Neuron (in vitro differentiated cells): ENCODE measurements at regions not wholly inside any gene's neighbourhood (a gene's known extent, or its start where the extent isn't known, plus 50 kb on each side); places are given as distances from the start of the nearest gene placed in this dataset.

ENCODE experiments used
- H2AFZ ChIP-seq: one replicate; pipeline ENCODE4 v1.6.1; 2013; ENCODE audit warnings: low read depth, mild to moderate bottlenecking, inconsistent platforms, low read length, moderate library complexity
- H3K27me3 ChIP-seq: one replicate; pipeline ENCODE4 v1.6.1; 2013; ENCODE audit warnings: low read length; ENCODE audit not compliant: insufficient read depth
- H3K36me3 ChIP-seq: one replicate; pipeline ENCODE4 v1.6.1; 2013; ENCODE audit warnings: low read length; ENCODE audit not compliant: insufficient read depth
- H3K4me1 ChIP-seq: one replicate; pipeline ENCODE4 v1.6.1; 2013; ENCODE audit warnings: low read length; ENCODE audit not compliant: insufficient read depth
- H3K4me3 ChIP-seq: 2 replicates; pipeline ENCODE4 v1.5.1; 2013; ENCODE audit warnings: mild to moderate bottlenecking, low read length, moderate library complexity
- H3K9me3 ChIP-seq: one replicate; pipeline ENCODE4 v1.6.1; 2013; ENCODE audit warnings: low read length

GRCh38 chr12:92625639-92626310, 77.0 kb upstream of the PLEKHG7 start:
- no peaks in the 10 kb centered on the region for H3K9me3 ChIP-seq
- H3K4me1 ChIP-seq, result no peaks in the 10 kb centered on the region
- no peak overlapping the region for H2AFZ ChIP-seq
- no peaks in the 10 kb centered on the region for H3K27me3 ChIP-seq
- no peak overlapping the region for H3K4me3 ChIP-seq
- H3K36me3 ChIP-seq, result no peaks in the 10 kb centered on the region

DNA sequence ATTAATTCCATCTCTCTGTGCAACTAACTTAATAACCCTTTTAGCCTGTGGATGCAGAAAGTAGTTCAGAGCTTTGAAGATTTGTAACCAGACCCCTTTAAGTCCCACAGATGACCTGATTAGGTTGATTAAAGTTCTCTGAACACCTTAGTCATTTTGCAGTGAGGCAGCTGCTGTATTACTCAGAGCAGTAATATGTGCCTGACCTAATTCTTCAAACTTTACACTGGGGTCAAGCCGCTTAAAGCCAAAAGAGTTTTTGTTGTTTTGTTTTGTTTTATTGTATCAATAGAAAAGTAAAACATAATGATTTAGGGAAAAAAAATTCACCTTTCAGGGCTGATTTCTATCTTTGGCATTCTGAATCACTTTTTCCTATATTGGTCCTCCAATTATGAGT, 78.6 kb upstream of the PLEKHG7 start:
- H3K36me3 ChIP-seq, result no peaks in the 10 kb centered on the region
- no peak overlapping the region for H3K4me3 ChIP-seq
- no peaks in the 10 kb centered on the region for H3K4me1 ChIP-seq
- no peak overlapping the region for H2AFZ ChIP-seq
- H3K27me3 ChIP-seq, result no peaks in the 10 kb centered on the region
- H3K9me3 ChIP-seq, result no peaks in the 10 kb centered on the region

GRCh38 chr12:92623386-92623785, 79.4 kb upstream of the PLEKHG7 start:
- Histone ChIP-seq H3K4me1 (no peaks in the 10 kb centered on the region), H2AFZ (no peak overlapping the region), H3K27me3 (no peaks in the 10 kb centered on the region), H3K9me3 (no peaks in the 10 kb centered on the region), H3K4me3 (no peak overlapping the region), H3K36me3 (no peaks in the 10 kb centered on the region)

DNA sequence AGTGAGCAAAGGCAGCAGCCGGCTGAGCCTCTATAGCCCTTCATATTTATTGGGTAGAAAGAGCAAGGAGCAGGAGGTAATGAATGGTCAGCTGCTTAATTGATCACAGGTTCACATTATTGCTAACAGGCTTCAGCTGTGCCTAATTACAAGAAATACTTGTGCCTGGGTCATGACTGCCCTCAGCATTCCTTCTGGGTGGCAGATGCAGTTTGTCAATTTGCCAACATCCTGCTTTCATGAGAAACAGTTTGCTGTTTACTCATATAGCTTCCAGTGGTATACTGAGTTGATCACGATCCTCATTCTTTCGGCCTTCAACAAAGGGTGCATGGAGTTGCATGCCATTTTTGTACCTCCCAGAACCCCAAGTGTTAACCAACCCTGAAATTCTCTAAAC, 81.0 kb upstream of the PLEKHG7 start:
- H2AFZ ChIP-seq, result no peak overlapping the region
- no peaks in the 10 kb centered on the region for H3K36me3 ChIP-seq
- no peaks in the 10 kb centered on the region for H3K4me1 ChIP-seq
- no peak overlapping the region for H3K4me3 ChIP-seq
- no peaks in the 10 kb centered on the region for H3K27me3 ChIP-seq
- no peaks in the 10 kb centered on the region for H3K9me3 ChIP-seq

GRCh38 chr12:92621312-92621711, 81.5 kb upstream of the PLEKHG7 start:
- no peaks in the 10 kb centered on the region for H3K27me3 ChIP-seq
- H3K9me3 ChIP-seq, result no peaks in the 10 kb centered on the region
- H2AFZ ChIP-seq, result no peak overlapping the region
- no peaks in the 10 kb centered on the region for H3K4me1 ChIP-seq
- H3K36me3 ChIP-seq, result no peaks in the 10 kb centered on the region
- H3K4me3 ChIP-seq, result no peak overlapping the region

DNA sequence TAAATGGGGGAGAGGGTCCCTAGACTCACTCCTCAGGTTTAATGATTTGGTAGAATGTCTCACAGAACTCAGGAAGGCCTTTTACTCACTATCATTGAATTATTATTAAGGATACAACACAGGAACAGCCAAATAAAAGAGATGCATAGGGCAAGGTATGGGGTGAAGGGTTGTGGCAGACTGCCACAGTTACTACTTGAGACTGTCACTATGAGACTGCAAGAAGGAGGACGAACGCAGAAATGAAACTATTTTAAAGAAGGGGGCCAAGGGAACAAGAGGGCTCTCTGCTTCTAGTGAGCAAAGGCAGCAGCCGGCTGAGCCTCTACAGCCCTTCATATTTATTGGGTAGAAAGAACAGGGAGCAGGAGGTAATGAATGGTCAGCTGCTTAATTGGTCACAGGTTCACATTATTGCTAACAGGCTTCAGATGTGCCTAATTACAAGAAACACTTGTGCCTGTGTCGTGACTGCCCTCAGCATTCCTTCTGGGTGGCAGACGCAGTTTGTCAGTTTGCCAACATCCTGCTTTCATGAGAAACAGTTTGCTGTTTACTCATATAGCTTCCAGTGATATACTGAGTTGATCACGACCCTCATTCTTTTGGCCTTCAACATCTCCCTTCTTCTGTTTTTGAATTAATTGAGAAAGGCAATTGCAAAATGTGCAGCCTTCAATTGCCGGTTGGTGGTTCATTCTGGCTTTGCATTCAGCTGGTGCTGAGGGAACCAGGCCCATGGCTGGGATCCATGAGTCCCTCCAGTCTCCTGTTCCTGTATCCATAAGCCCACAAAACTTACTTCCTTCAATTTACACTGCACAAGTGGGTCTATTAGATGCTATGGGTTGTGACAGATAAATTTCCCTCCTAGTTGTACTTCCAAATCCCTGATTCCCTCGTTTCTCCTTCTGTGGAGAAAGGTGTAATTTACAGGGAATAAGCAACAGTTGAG, 82.8 kb upstream of the PLEKHG7 start:
- Histone ChIP-seq H3K9me3 (no peaks in the 10 kb centered on the region), H3K36me3 (no peaks in the 10 kb centered on the region), H2AFZ (no peak overlapping the region), H3K4me1 (no peaks in the 10 kb centered on the region), H3K27me3 (no peaks in the 10 kb centered on the region), H3K4me3 (no peak overlapping the region)

- H2AFZ ChIP-seq, result no peak overlapping the region
- H3K4me3 ChIP-seq, result no peak overlapping the region
- no peaks in the 10 kb centered on the region for H3K27me3 ChIP-seq
- no peaks in the 10 kb centered on the region for H3K9me3 ChIP-seq
- H3K4me1 ChIP-seq, result peaks cover 3% of the 10 kb centered on the region
- no peaks in the 10 kb centered on the region for H3K36me3 ChIP-seq
Measured at GRCh38 chr12:92619026-92619425, 83.8 kb upstream of the PLEKHG7 start.

DNA sequence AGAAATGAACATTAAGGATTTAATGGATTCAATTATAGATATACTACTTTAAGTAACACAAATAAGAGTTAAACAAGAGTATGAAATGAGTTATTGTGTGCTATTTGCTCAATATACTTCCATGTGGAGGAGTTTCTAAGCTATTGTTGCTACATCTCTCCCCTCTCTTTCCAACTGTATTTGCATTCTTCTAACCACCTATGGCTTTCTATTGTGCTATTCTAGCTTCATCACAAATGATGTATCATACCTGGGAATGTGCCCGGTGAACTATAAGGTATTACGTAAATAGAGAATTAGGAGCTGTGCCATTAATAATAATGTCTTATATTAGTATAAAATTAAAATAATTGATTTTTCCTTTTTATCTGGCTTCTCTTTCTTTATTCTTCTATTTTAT, 87.1 kb upstream of the PLEKHG7 start:
- Histone ChIP-seq H3K27me3 (no peaks in the 10 kb centered on the region), H3K4me1 (peaks cover 3% of the 10 kb centered on the region), H3K9me3 (no peaks in the 10 kb centered on the region), H2AFZ (no peak overlapping the region), H3K36me3 (no peaks in the 10 kb centered on the region), H3K4me3 (no peak overlapping the region)

- Histone ChIP-seq H3K4me3 (no peak overlapping the region), H2AFZ (no peak overlapping the region), H3K9me3 (no peaks in the 10 kb centered on the region), H3K4me1 (peaks cover 3% of the 10 kb centered on the region), H3K36me3 (no peaks in the 10 kb centered on the region), H3K27me3 (no peaks in the 10 kb centered on the region)
Measured at GRCh38 chr12:92615086-92615485, 87.7 kb upstream of the PLEKHG7 start.

DNA sequence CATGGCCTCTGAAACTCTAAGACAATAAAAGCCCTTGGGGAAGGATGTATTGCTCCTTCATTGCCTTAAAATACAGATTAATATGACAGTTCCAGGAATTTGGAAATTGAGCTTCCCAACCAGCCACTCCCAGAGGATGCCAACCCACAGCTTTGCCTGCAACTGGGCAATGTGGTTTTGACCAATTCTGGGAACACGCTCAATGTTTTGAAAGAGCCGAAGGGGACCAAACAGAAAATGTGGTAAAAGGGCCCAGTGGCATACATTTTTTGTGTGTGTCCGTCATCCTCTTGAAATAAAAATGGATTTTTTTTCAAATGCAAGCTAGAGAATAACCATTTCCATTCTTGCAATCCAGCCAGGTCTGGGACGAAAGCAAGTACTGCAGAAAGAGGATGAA, 88.3 kb upstream of the PLEKHG7 start:
- no peaks in the 10 kb centered on the region for H3K9me3 ChIP-seq
- H3K36me3 ChIP-seq, result no peaks in the 10 kb centered on the region
- H2AFZ ChIP-seq, result no peak overlapping the region
- H3K4me1 ChIP-seq, result peaks cover 3% of the 10 kb centered on the region
- H3K4me3 ChIP-seq, result no peak overlapping the region
- H3K27me3 ChIP-seq, result no peaks in the 10 kb centered on the region

- no peaks in the 10 kb centered on the region for H3K27me3 ChIP-seq
- H2AFZ ChIP-seq, result no peak overlapping the region
- no peaks in the 10 kb centered on the region for H3K36me3 ChIP-seq
- no peak overlapping the region for H3K4me3 ChIP-seq
- H3K4me1 ChIP-seq, result peaks cover 3% of the 10 kb centered on the region
- no peaks in the 10 kb centered on the region for H3K9me3 ChIP-seq
Measured at GRCh38 chr12:92614001-92614400, 88.8 kb upstream of the PLEKHG7 start.

GRCh38 chr12:92612611-92613010, 90.2 kb upstream of the PLEKHG7 start:
- no peaks in the 10 kb centered on the region for H3K27me3 ChIP-seq
- no peak overlapping the region for H3K4me3 ChIP-seq
- no peaks in the 10 kb centered on the region for H3K36me3 ChIP-seq
- peaks cover 8% of the 10 kb centered on the region for H3K4me1 ChIP-seq
- no peak overlapping the region for H2AFZ ChIP-seq
- H3K9me3 ChIP-seq, result no peaks in the 10 kb centered on the region

- H3K9me3 ChIP-seq, result peaks cover 5% of the 10 kb centered on the region
- no peak overlapping the region for H3K4me3 ChIP-seq
- peak overlapping the region; percentile 8 for H2AFZ ChIP-seq
- no peaks in the 10 kb centered on the region for H3K27me3 ChIP-seq
- H3K4me1 ChIP-seq, result peaks cover 8% of the 10 kb centered on the region
- H3K36me3 ChIP-seq, result no peaks in the 10 kb centered on the region
Measured at GRCh38 chr12:92608151-92609091, 94.4 kb upstream of the PLEKHG7 start.
